ES-I3 (cell line): ENCODE measurements at regions not wholly inside any gene's neighbourhood (a gene's known extent, or its start where the extent isn't known, plus 50 kb on each side); places are given as distances from the start of the nearest gene placed in this dataset.

ENCODE experiments used
- H3K36me3 ChIP-seq: 2 replicates; pipeline ENCODE4 v1.6.1; 2013; ENCODE audit warnings: mild to moderate bottlenecking, low read length, control low read depth, moderate library complexity; ENCODE audit not compliant: insufficient read depth
- H3K4me1 ChIP-seq: 2 replicates; pipeline ENCODE4 v1.6.1; 2013; ENCODE audit warnings: mild to moderate bottlenecking, control low read depth, low read length; ENCODE audit not compliant: insufficient read depth
- H3K9ac ChIP-seq: 2 replicates; pipeline ENCODE4 v1.6.1; 2013; ENCODE audit warnings: low read depth, mild to moderate bottlenecking, low read length, moderate library complexity
- H3K9me3 ChIP-seq: 2 replicates; pipeline ENCODE4 v1.6.1; 2013; ENCODE audit warnings: mild to moderate bottlenecking, low read length, moderate library complexity; ENCODE audit not compliant: control insufficient read depth, insufficient read depth

DNA sequence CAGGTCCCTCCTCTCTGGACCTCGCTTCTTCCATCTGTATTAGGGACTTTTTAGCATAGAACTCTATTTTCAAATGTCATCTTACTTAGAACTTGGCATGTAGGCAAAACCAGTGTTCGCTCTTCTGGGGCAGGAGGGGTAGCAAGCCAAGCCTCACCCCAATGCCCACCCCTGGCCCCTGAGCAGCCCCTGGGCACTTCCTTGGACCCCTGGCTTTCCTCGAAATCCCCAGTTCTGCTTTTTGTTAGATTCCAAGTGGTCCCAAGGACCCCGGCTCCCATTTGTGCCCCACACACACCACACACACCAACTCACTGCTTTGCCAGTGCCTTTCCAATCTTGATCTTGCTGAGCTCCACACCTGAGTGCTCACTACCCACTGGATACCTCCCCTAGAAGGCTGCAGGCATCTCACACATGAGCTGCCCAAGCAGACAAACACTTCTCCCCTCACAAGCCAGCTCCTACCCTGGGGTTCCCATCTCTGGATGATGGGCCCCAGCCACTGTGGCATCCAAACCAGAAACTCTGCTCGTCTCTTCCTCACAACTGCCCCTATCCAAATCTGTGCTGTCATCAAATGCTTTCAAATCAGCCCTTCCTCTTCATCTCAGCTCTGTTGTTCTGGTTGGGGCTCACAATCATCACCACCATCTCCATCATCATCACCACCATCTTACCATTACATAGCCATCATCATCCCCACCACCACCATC is 167.9 kb upstream of the ZMIZ1 start:
- H3K9me3 ChIP-seq = no peaks in the 10 kb centered on the region
- H3K9ac ChIP-seq = no peak overlapping the region
- H3K4me1 ChIP-seq = peaks cover 4% of the 10 kb centered on the region; the same call in 1 of the 2 replicates
- H3K36me3 ChIP-seq = no peaks in the 10 kb centered on the region

- no peaks in the 10 kb centered on the region for H3K4me1 ChIP-seq
- no peaks in the 10 kb centered on the region for H3K9me3 ChIP-seq
- no peaks in the 10 kb centered on the region for H3K36me3 ChIP-seq
- no peak overlapping the region for H3K9ac ChIP-seq
Observed at GRCh38 chr10:78901694-78902093, 167.1 kb upstream of the ZMIZ1 start.

- Histone ChIP-seq H3K9me3 (no peaks in the 10 kb centered on the region), H3K36me3 (no peaks in the 10 kb centered on the region), H3K4me1 (no peaks in the 10 kb centered on the region), H3K9ac (no peak overlapping the region)
Observed at GRCh38 chr10:78902815-78903214, 166.0 kb upstream of the ZMIZ1 start.

DNA sequence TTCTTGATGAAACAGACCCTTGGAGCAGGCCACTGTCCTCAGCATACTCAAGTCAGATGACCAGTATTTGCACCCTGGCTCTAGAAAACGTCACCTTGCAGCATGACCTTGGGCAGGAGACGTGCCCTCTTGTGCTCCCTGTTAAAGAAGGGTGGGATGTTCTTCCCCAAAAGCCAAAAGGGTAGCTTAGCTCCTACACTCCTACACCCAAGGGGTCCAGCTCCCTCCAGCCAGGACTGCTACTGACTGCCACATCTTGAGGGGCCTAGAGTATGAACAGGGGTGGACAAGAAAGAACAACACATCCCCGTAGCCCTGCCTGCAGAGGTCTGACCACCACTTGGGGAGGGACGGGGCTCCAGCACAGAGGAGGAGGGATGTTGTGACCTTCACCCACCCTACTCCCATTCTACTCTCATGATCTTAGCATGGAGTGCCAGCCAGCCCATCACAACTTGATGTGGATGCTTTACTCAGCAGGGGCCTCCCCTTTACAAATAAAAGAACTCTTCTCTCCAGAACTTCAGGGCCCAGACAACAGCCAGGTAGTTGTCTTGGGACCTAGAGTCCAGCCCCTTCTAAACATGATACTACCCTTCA is 165.3 kb upstream of the ZMIZ1 start:
- Histone ChIP-seq H3K36me3 (no peaks in the 10 kb centered on the region), H3K4me1 (no peaks in the 10 kb centered on the region), H3K9me3 (no peaks in the 10 kb centered on the region), H3K9ac (no peak overlapping the region)

DNA sequence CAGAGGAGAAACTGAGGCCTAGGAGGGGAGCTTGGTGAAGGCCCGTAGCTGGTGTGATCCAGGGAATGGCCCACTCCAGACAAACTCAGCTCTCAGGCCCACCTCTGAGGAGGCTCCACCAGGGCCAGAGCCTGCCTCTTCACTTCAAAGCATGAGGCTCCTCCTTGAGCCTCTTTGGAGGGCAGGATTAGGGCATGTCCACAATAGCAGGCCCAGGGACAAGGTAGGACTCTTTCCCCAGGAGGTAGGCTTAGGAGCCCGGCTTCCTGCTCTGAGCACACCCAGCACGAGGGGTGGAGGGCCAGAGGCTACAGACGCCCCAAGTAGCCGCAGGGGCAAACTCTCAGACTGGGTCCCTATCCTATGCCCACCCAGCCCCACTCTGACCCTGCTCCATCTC is 164.6 kb upstream of the ZMIZ1 start:
- Histone ChIP-seq H3K36me3 (no peaks in the 10 kb centered on the region), H3K9ac (no peak overlapping the region), H3K4me1 (no peaks in the 10 kb centered on the region), H3K9me3 (no peaks in the 10 kb centered on the region)

GRCh38 chr10:78905015-78905956 is 163.5 kb upstream of the ZMIZ1 start:
- Histone ChIP-seq H3K9ac (no peak overlapping the region), H3K9me3 (no peaks in the 10 kb centered on the region), H3K36me3 (no peaks in the 10 kb centered on the region), H3K4me1 (no peaks in the 10 kb centered on the region)

- H3K36me3 ChIP-seq = no peaks in the 10 kb centered on the region
- no peak overlapping the region for H3K9ac ChIP-seq
- no peaks in the 10 kb centered on the region for H3K9me3 ChIP-seq
- no peaks in the 10 kb centered on the region for H3K4me1 ChIP-seq
Observed at GRCh38 chr10:78905957-78906308, 162.8 kb upstream of the ZMIZ1 start.

GRCh38 chr10:78906734-78907390 is 161.9 kb upstream of the ZMIZ1 start:
- H3K4me1 ChIP-seq = no peaks in the 10 kb centered on the region
- no peaks in the 10 kb centered on the region for H3K9me3 ChIP-seq
- H3K9ac ChIP-seq = no peak overlapping the region
- H3K36me3 ChIP-seq = no peaks in the 10 kb centered on the region

GRCh38 chr10:78907551-78908211 is 161.1 kb upstream of the ZMIZ1 start:
- no peaks in the 10 kb centered on the region for H3K9me3 ChIP-seq
- no peaks in the 10 kb centered on the region for H3K36me3 ChIP-seq
- H3K4me1 ChIP-seq = no peaks in the 10 kb centered on the region
- H3K9ac ChIP-seq = no peak overlapping the region

GRCh38 chr10:78909221-78909620 is 159.5 kb upstream of the ZMIZ1 start:
- Histone ChIP-seq H3K4me1 (peaks cover 5% of the 10 kb centered on the region), H3K36me3 (no peaks in the 10 kb centered on the region), H3K9me3 (no peaks in the 10 kb centered on the region), H3K9ac (no peak overlapping the region)

DNA sequence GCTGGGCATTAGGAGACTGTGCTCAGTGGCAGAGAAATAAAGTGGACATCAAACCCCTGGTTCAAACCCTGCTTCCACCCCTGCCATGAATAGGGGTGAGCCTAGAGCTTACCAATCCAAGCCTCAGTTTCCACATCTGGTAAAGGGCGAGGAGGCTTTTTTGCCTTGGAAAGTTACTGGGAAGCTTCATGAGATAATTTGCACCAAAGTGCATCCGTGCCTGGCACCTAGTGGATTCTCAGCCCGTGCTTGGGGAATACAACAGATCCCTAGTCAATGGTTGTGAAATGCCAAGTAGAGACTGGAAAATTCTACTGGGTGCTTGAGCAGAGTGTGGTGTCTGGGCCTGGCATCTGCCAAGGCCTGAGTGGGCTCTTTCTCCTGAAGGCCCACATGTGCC is 158.7 kb upstream of the ZMIZ1 start:
- no peaks in the 10 kb centered on the region for H3K36me3 ChIP-seq
- no peaks in the 10 kb centered on the region for H3K9me3 ChIP-seq
- peaks cover 5% of the 10 kb centered on the region for H3K4me1 ChIP-seq
- H3K9ac ChIP-seq = no peak overlapping the region

- Histone ChIP-seq H3K4me1 (peaks cover 8% of the 10 kb centered on the region), H3K36me3 (no peaks in the 10 kb centered on the region), H3K9ac (no peak overlapping the region), H3K9me3 (no peaks in the 10 kb centered on the region)
Observed at GRCh38 chr10:78910476-78910875, 158.3 kb upstream of the ZMIZ1 start.

GRCh38 chr10:78910886-78911285 is 157.9 kb upstream of the ZMIZ1 start:
- peaks cover 12% of the 10 kb centered on the region for H3K4me1 ChIP-seq
- H3K36me3 ChIP-seq = no peaks in the 10 kb centered on the region
- no peaks in the 10 kb centered on the region for H3K9me3 ChIP-seq
- H3K9ac ChIP-seq = no peak overlapping the region
